Neural cell (in vitro differentiated cells): ENCODE measurements at regions not wholly inside any gene's neighbourhood (a gene's known extent, or its start where the extent isn't known, plus 50 kb on each side); places are given as distances from the start of the nearest gene placed in this dataset.

Experiments
- H2AFZ ChIP-seq: fragments of 200-600, 300-800 bp; sonication (generic), shearing (Covaris generic); 2 replicates; pipeline ENCODE4 v1.6.0; 2014; ENCODE audit warnings: low read depth, mild to moderate bottlenecking, antibody characterized with exemption, low read length, moderate library complexity
- H3F3A ChIP-seq: fragments of 200-600 bp; shearing (Covaris generic); 2 replicates; pipeline ENCODE4 v1.6.1; 2016; ENCODE audit warnings: mild to moderate bottlenecking, moderate library complexity, mixed read lengths, antibody characterized with exemption, low read length; ENCODE audit not compliant: insufficient read depth, poor library complexity, severe bottlenecking
- H3K27ac ChIP-seq: fragments of 200-600, 300-800 bp; sonication (generic), shearing (Covaris generic); 2 replicates; pipeline ENCODE4 v1.5.1; 2014; ENCODE audit warnings: mild to moderate bottlenecking, low read length, moderate library complexity
- H3K27me3 ChIP-seq: fragments of 300-800, 200-600 bp; sonication (generic), shearing (Covaris generic); 2 replicates; pipeline ENCODE4 v1.6.0; 2014; ENCODE audit warnings: mild to moderate bottlenecking, low read depth, low read length, moderate library complexity; ENCODE audit not compliant: insufficient read depth
- H3K36me3 ChIP-seq: fragments of 300-800, 200-600 bp; sonication (generic), shearing (Covaris generic); 2 replicates; pipeline ENCODE4 v1.5.1; 2014; ENCODE audit warnings: mild to moderate bottlenecking, antibody characterized with exemption, low read length, moderate library complexity; ENCODE audit not compliant: insufficient read depth
- H3K4me2 ChIP-seq: fragments of 300-800, 200-600 bp; sonication (generic), shearing (Covaris generic); 2 replicates; pipeline ENCODE4 v1.6.0; 2014; ENCODE audit warnings: mild to moderate bottlenecking, low read length
- H3K4me3 ChIP-seq: fragments of 300-800, 200-600 bp; sonication (generic), shearing (Covaris generic); 2 replicates; pipeline ENCODE4 v1.5.1; 2014; ENCODE audit warnings: mild to moderate bottlenecking, low read length, moderate library complexity
- H3K79me2 ChIP-seq: fragments of 200-600 bp; shearing (Covaris generic); replicated peaks from 2 replicates; pipeline ENCODE4 v1.6.0; 2014; ENCODE audit warnings: mild to moderate bottlenecking, low read length, moderate library complexity; ENCODE audit not compliant: insufficient read depth
- H3K9ac ChIP-seq: fragments of 300-800, 200-600 bp; sonication (generic), shearing (Covaris generic); 2 replicates; pipeline ENCODE4 v1.6.1; 2016; ENCODE audit warnings: mild to moderate bottlenecking, low read length, mixed read lengths
- H3K9me2 ChIP-seq: fragments of 200-600 bp; shearing (Covaris generic); 2 replicates; pipeline ENCODE4 v1.6.1; 2016; ENCODE audit warnings: mild to moderate bottlenecking, low read length, mixed read lengths; ENCODE audit not compliant: insufficient read depth
- H3K9me3 ChIP-seq: fragments of 200-600, 300-800 bp; sonication (generic), shearing (Covaris generic); 2 replicates; pipeline ENCODE4 v1.6.1; 2016; ENCODE audit warnings: mild to moderate bottlenecking, mixed run types, low read length, moderate library complexity, mixed read lengths
- H4K20me1 ChIP-seq: fragments of 200-600 bp; shearing (Covaris generic); 2 replicates; pipeline ENCODE4 v1.6.1; 2016; ENCODE audit warnings: mild to moderate bottlenecking, mixed run types; ENCODE audit not compliant: insufficient read depth
- CTCF ChIP-seq: fragments of 450-650 bp; IDR thresholded peaks from 2 replicates; pipeline ENCODE4 v1.5.1; 2014; ENCODE audit warnings: antibody characterized with exemption, mild to moderate bottlenecking, moderate library complexity; ENCODE audit not compliant: poor library complexity, severe bottlenecking
- EP300 ChIP-seq: fragments of 450-650 bp; conservative IDR thresholded peaks from 2 replicates; pipeline ENCODE4 v1.6.1; 2014; ENCODE audit warnings: antibody characterized with exemption, mild to moderate bottlenecking, moderate library complexity; ENCODE audit not compliant: poor library complexity, severe bottlenecking
- EZH2 ChIP-seq: fragments of 200-600, 300-800 bp; shearing (Covaris generic), sonication (generic); IDR thresholded peaks from 2 replicates; pipeline ENCODE4 v1.6.1; 2014; ENCODE audit warnings: antibody characterized with exemption, low read length, borderline replicate concordance, mild to moderate bottlenecking; ENCODE audit not compliant: insufficient read depth, poor library complexity, severe bottlenecking
- MXI1 ChIP-seq: fragments of 450-650 bp; conservative IDR thresholded peaks from 2 replicates; pipeline ENCODE4 v1.6.1; 2014; ENCODE audit warnings: antibody characterized with exemption, mild to moderate bottlenecking; ENCODE audit not compliant: poor library complexity, severe bottlenecking
- POLR2AphosphoS5 ChIP-seq: IDR thresholded peaks from 2 replicates; pipeline ENCODE4 v1.6.1; 2012
- RAD21 ChIP-seq: fragments of 450-650 bp; conservative IDR thresholded peaks from 2 replicates; pipeline ENCODE4 v1.6.1; 2014; ENCODE audit warnings: antibody characterized with exemption, mild to moderate bottlenecking, moderate library complexity
- REST ChIP-seq: IDR thresholded peaks from 2 replicates; pipeline ENCODE4 v1.6.1; 2012; ENCODE audit warnings: borderline replicate concordance
- SMC3 ChIP-seq: fragments of 450-650 bp; conservative IDR thresholded peaks from 2 replicates; pipeline ENCODE4 v1.6.1; 2014; ENCODE audit warnings: antibody characterized with exemption, mild to moderate bottlenecking, moderate library complexity; ENCODE audit not compliant: poor library complexity
- TAF1 ChIP-seq: IDR thresholded peaks from 2 replicates; pipeline ENCODE4 v1.6.1; 2012; ENCODE audit warnings: low read depth

- no peaks in the 10 kb centered on the region for H3K9me3 ChIP-seq
- H3K27me3 ChIP-seq, result no peaks in the 10 kb centered on the region
- no peak overlapping the region for H3K27ac ChIP-seq
- H3F3A ChIP-seq, result no peaks in the 10 kb centered on the region
- no peaks in the 10 kb centered on the region for H3K79me2 ChIP-seq
- H3K4me2 ChIP-seq, result no peak overlapping the region
- no peaks in the 10 kb centered on the region for H3K36me3 ChIP-seq
- H3K4me3 ChIP-seq, result no peak overlapping the region
- H2AFZ ChIP-seq, result no peak overlapping the region
- H4K20me1 ChIP-seq, result no peaks in the 10 kb centered on the region
- no peak overlapping the region for H3K9ac ChIP-seq
- H3K9me2 ChIP-seq, result no peaks in the 10 kb centered on the region
- TF ChIP-seq TAF1 (no peak), EZH2 (no peak), EP300 (no peak), SMC3 (no peak), RAD21 (no peak), MXI1 (no peak)
Observed at GRCh38 chr20:59429396-59429795, 129.0 kb downstream of the EDN3 start.

GRCh38 chr20:59431014-59431413 is 130.6 kb downstream of the EDN3 start:
- no peaks in the 10 kb centered on the region for H3F3A ChIP-seq
- no peak overlapping the region for H3K27ac ChIP-seq
- no peak overlapping the region for H3K9ac ChIP-seq
- H4K20me1 ChIP-seq, result no peaks in the 10 kb centered on the region
- H3K9me3 ChIP-seq, result no peaks in the 10 kb centered on the region
- TF ChIP-seq EZH2 (no peak), MXI1 (no peak), SMC3 (no peak), POLR2AphosphoS5 (no peak), REST (no peak), CTCF (no peak), RAD21 (no peak), TAF1 (no peak), EP300 (no peak)
- H2AFZ ChIP-seq, result no peak overlapping the region
- no peak overlapping the region for H3K4me2 ChIP-seq
- H3K27me3 ChIP-seq, result no peaks in the 10 kb centered on the region
- no peaks in the 10 kb centered on the region for H3K9me2 ChIP-seq
- no peaks in the 10 kb centered on the region for H3K79me2 ChIP-seq
- no peak overlapping the region for H3K4me3 ChIP-seq
- no peaks in the 10 kb centered on the region for H3K36me3 ChIP-seq

- no peaks in the 10 kb centered on the region for H3K9me3 ChIP-seq
- no peaks in the 10 kb centered on the region for H3K36me3 ChIP-seq
- no peak for TF ChIP-seq RAD21
- TF ChIP-seq SMC3, result no peak
- no peak for TF ChIP-seq POLR2AphosphoS5
- TF ChIP-seq EZH2, result no peak
- no peak for TF ChIP-seq EP300
- TF ChIP-seq TAF1, result no peak
- TF ChIP-seq CTCF, result no peak
- no peak for TF ChIP-seq REST
- TF ChIP-seq MXI1, result no peak
- no peaks in the 10 kb centered on the region for H3K79me2 ChIP-seq
- H3K27me3 ChIP-seq, result no peaks in the 10 kb centered on the region
- no peaks in the 10 kb centered on the region for H3F3A ChIP-seq
- H3K4me3 ChIP-seq, result no peak overlapping the region
- H3K9ac ChIP-seq, result no peak overlapping the region
- no peaks in the 10 kb centered on the region for H3K9me2 ChIP-seq
- H2AFZ ChIP-seq, result no peak overlapping the region
- H3K4me2 ChIP-seq, result no peak overlapping the region
- no peak overlapping the region for H3K27ac ChIP-seq
- no peaks in the 10 kb centered on the region for H4K20me1 ChIP-seq
Observed at GRCh38 chr20:59434960-59435359, 134.5 kb downstream of the EDN3 start.
